ENCODE measurements at regions not wholly inside any gene's neighbourhood (a gene's known extent, or its start where the extent isn't known, plus 50 kb on each side); places are given as distances from the start of the nearest gene placed in this dataset.

- no peak for TF ChIP-seq CTCF (IDR thresholded peaks at IDR 0.05; ENCODE audit: low read length)
- no peak for TF ChIP-seq EZH2 (optimal IDR thresholded peaks at IDR 0.05; ENCODE audit: low read depth, low read length)
These were observed 764.9 kb downstream of the TECRL start for GRCh38 chr4:63644396-63644795.
